ENCODE measurements at regions not wholly inside any gene's neighbourhood (a gene's known extent, or its start where the extent isn't known, plus 50 kb on each side); places are given as distances from the start of the nearest gene placed in this dataset.

DNA sequence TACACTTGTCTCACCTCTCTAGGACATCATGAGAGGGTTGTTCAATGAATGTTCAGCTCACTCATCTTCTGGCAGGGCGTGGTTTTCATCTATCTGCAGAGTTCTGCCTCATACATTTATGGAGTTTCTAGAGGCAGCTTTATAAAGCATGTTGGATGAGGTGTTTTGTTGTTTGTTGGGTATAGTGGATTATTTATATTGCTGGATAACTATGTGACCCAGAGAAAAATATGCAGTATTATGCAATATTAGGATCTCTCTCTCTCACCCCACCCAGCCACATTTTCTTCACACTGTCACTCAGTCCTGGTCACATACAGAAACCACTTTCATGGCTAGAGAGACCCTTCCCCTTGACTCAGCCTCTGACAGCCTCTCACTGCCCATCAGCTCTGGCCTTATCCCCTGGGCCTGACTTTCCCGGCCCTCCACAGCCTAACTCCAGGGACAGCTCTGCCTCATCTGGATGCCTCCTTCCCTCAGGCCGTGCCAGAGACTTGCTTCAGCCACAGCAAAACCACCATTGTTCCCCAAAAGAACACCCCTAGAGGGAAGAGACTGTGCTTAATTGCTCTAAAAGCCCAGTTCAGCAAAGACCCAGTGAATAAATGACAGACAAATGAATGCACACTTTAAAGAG is 260.3 kb downstream of the MYCN start:
- TF ChIP-seq, protein P1, sequence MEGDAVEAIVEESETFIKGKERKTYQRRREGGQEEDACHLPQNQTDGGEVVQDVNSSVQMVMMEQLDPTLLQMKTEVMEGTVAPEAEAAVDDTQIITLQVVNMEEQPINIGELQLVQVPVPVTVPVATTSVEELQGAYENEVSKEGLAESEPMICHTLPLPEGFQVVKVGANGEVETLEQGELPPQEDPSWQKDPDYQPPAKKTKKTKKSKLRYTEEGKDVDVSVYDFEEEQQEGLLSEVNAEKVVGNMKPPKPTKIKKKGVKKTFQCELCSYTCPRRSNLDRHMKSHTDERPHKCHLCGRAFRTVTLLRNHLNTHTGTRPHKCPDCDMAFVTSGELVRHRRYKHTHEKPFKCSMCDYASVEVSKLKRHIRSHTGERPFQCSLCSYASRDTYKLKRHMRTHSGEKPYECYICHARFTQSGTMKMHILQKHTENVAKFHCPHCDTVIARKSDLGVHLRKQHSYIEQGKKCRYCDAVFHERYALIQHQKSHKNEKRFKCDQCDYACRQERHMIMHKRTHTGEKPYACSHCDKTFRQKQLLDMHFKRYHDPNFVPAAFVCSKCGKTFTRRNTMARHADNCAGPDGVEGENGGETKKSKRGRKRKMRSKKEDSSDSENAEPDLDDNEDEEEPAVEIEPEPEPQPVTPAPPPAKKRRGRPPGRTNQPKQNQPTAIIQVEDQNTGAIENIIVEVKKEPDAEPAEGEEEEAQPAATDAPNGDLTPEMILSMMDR (IDR thresholded peaks at IDR 0.05) = no peak
- TF ChIP-seq POLR2AphosphoS5 (IDR thresholded peaks at IDR 0.05) = no peak
